SJSA1 (cell line): ENCODE measurements at regions not wholly inside any gene's neighbourhood (a gene's known extent, or its start where the extent isn't known, plus 50 kb on each side); places are given as distances from the start of the nearest gene placed in this dataset.
A peak's percentile ranks its signal among the peaks of the same experiment; 100 is the strongest.

Experiments
- DNase-seq, 2 experiments: peaks; one replicate each; pipeline ENCODE4 v3.0.0-alpha.2; 2015 to 2020; ENCODE audit warnings: low spot score in 2 of 2, low read depth in 1 of 2
- H3K27ac ChIP-seq: fragments of 250-450 bp; sonication (Bioruptor Pico); 2 replicates; pipeline ENCODE4 v1.5.1; 2020; ENCODE audit warnings: mild to moderate bottlenecking, moderate library complexity
- H3K27me3 ChIP-seq: fragments of 250-450 bp; sonication (Bioruptor Pico); replicated peaks from 2 replicates; pipeline ENCODE4 v1.5.1; 2020; ENCODE audit warnings: mild to moderate bottlenecking, moderate library complexity
- H3K36me3 ChIP-seq: fragments of 250-450 bp; sonication (Bioruptor Pico); 2 replicates; pipeline ENCODE4 v1.5.1; 2020; ENCODE audit warnings: mild to moderate bottlenecking
- H3K4me1 ChIP-seq: fragments of 250-450 bp; sonication (Bioruptor Pico); replicated peaks from 2 replicates; pipeline ENCODE4 v1.6.1; 2021; ENCODE audit warnings: mild to moderate bottlenecking
- H3K4me3 ChIP-seq: fragments of 250-450 bp; sonication (Bioruptor Pico); 2 replicates; pipeline ENCODE4 v1.5.1; 2020; ENCODE audit warnings: mild to moderate bottlenecking
- H3K9me3 ChIP-seq: fragments of 250-450 bp; sonication (Bioruptor Pico); replicated peaks from 2 replicates; pipeline ENCODE4 v1.5.1; 2020; ENCODE audit warnings: mild to moderate bottlenecking

GRCh38 chr2:145273840-145274239 is 753.9 kb upstream of the ZEB2 start:
- Histone ChIP-seq H3K4me3 (no peak overlapping the region), H3K27me3 (no peaks in the 10 kb centered on the region), H3K4me1 (no peaks in the 10 kb centered on the region), H3K9me3 (no peaks in the 10 kb centered on the region), H3K36me3 (no peaks in the 10 kb centered on the region), H3K27ac (no peak overlapping the region)
- DNase-seq = no peak

- Histone ChIP-seq H3K36me3 (no peaks in the 10 kb centered on the region), H3K27me3 (no peaks in the 10 kb centered on the region), H3K9me3 (no peaks in the 10 kb centered on the region), H3K4me3 (no peak overlapping the region), H3K4me1 (no peaks in the 10 kb centered on the region), H3K27ac (no peak overlapping the region)
- no peak for DNase-seq
Measured at GRCh38 chr2:145268931-145269330, 749.0 kb upstream of the ZEB2 start.

DNA sequence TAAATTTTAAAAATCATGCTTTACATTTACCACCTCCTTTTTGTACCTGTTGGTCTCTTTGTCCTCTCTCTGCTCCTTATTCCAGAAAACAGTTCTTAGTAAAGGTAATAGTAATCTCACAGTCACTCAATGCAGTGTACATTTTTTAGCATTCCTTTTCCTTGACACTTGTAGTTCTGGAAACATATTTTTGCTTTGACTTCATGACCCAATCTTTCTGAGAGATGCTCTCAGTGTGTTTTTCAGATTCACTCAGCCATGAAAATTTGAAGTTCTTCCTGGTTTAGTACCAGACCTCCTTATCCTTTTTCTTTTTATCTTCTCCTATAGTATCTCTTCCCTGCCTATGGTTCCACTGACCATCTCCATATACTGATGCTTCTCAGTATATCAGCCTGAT is 747.5 kb upstream of the ZEB2 start:
- no peak for DNase-seq
- no peaks in the 10 kb centered on the region for H3K4me1 ChIP-seq
- H3K9me3 ChIP-seq = no peaks in the 10 kb centered on the region
- H3K4me3 ChIP-seq = no peak overlapping the region
- no peaks in the 10 kb centered on the region for H3K36me3 ChIP-seq
- no peaks in the 10 kb centered on the region for H3K27me3 ChIP-seq
- no peak overlapping the region for H3K27ac ChIP-seq

DNA sequence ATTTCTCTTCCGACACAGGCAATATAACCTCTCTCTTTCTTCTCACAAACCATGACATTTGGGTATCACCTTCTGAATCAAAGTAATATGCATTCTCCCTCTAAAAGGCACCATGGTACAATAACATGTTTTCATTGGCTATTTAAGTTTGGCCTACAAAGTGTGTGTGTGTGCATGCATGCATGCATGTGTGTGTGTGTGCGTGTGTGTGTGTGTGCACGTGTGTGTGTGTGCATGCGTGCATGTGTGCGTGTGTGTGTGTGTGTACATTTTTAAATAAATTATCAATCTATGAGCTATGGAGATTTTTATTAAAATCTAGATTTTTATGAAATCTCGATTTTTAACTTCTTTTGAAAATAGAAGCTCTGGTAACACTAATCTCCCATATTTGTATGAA is 745.3 kb upstream of the ZEB2 start:
- no peak overlapping the region for H3K27ac ChIP-seq
- H3K9me3 ChIP-seq = no peaks in the 10 kb centered on the region
- H3K4me1 ChIP-seq = no peaks in the 10 kb centered on the region
- H3K27me3 ChIP-seq = no peaks in the 10 kb centered on the region
- DNase-seq = no peak
- no peaks in the 10 kb centered on the region for H3K36me3 ChIP-seq
- no peak overlapping the region for H3K4me3 ChIP-seq

GRCh38 chr2:145260674-145261073 is 740.8 kb upstream of the ZEB2 start:
- Histone ChIP-seq H3K36me3 (no peaks in the 10 kb centered on the region), H3K27ac (no peak overlapping the region), H3K27me3 (no peaks in the 10 kb centered on the region), H3K4me3 (no peak overlapping the region), H3K9me3 (no peaks in the 10 kb centered on the region), H3K4me1 (no peaks in the 10 kb centered on the region)
- no peak for DNase-seq

GRCh38 chr2:145260081-145260480 is 740.2 kb upstream of the ZEB2 start:
- H3K36me3 ChIP-seq = no peaks in the 10 kb centered on the region
- no peak overlapping the region for H3K4me3 ChIP-seq
- DNase-seq = no peak
- H3K4me1 ChIP-seq = no peaks in the 10 kb centered on the region
- no peaks in the 10 kb centered on the region for H3K27me3 ChIP-seq
- H3K27ac ChIP-seq = no peak overlapping the region
- no peaks in the 10 kb centered on the region for H3K9me3 ChIP-seq

GRCh38 chr2:145258903-145259579 is 739.1 kb upstream of the ZEB2 start:
- DNase-seq = no peak
- no peak overlapping the region for H3K4me3 ChIP-seq
- no peaks in the 10 kb centered on the region for H3K4me1 ChIP-seq
- H3K36me3 ChIP-seq = no peaks in the 10 kb centered on the region
- no peaks in the 10 kb centered on the region for H3K9me3 ChIP-seq
- H3K27me3 ChIP-seq = no peaks in the 10 kb centered on the region
- H3K27ac ChIP-seq = no peak overlapping the region

- H3K4me3 ChIP-seq = no peak overlapping the region
- no peaks in the 10 kb centered on the region for H3K27me3 ChIP-seq
- no peak for DNase-seq
- no peak overlapping the region for H3K27ac ChIP-seq
- H3K4me1 ChIP-seq = no peaks in the 10 kb centered on the region
- no peaks in the 10 kb centered on the region for H3K36me3 ChIP-seq
- no peaks in the 10 kb centered on the region for H3K9me3 ChIP-seq
Measured at GRCh38 chr2:145257931-145258330, 738.0 kb upstream of the ZEB2 start.

DNA sequence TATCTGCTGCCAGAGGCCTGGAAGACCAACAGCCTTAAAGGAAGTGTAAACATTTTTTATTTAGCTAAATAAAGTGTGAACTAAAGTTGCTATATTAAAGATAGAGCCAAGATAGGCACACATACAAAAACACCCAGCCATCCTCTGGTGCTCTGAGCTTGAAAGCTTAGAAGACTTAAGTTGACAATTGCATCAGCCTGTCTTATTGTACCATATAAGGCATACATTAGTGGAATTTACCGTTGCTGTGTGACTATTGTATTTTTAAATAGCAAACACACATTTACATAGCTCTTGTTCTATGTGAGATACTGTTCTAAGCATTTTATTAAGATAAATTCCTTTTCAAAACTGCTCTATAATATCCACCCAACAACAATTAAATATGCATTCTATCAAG is 736.6 kb upstream of the ZEB2 start:
- Histone ChIP-seq H3K27ac (no peak overlapping the region), H3K4me1 (no peaks in the 10 kb centered on the region), H3K9me3 (no peaks in the 10 kb centered on the region), H3K36me3 (no peaks in the 10 kb centered on the region), H3K27me3 (no peaks in the 10 kb centered on the region), H3K4me3 (no peak overlapping the region)
- DNase-seq = no peak

- no peaks in the 10 kb centered on the region for H3K4me1 ChIP-seq
- no peaks in the 10 kb centered on the region for H3K36me3 ChIP-seq
- H3K27me3 ChIP-seq = no peaks in the 10 kb centered on the region
- no peak overlapping the region for H3K27ac ChIP-seq
- no peaks in the 10 kb centered on the region for H3K9me3 ChIP-seq
- no peak for DNase-seq
- H3K4me3 ChIP-seq = no peak overlapping the region
Measured at GRCh38 chr2:145254291-145254690, 734.4 kb upstream of the ZEB2 start.

- H3K27me3 ChIP-seq = no peaks in the 10 kb centered on the region
- no peak for DNase-seq
- H3K4me3 ChIP-seq = no peak overlapping the region
- no peaks in the 10 kb centered on the region for H3K36me3 ChIP-seq
- H3K4me1 ChIP-seq = no peaks in the 10 kb centered on the region
- H3K9me3 ChIP-seq = no peaks in the 10 kb centered on the region
- H3K27ac ChIP-seq = no peak overlapping the region
Measured at GRCh38 chr2:145253492-145253891, 733.6 kb upstream of the ZEB2 start.

GRCh38 chr2:145245268-145245870 is 725.5 kb upstream of the ZEB2 start:
- no peaks in the 10 kb centered on the region for H3K36me3 ChIP-seq
- H3K27me3 ChIP-seq = no peaks in the 10 kb centered on the region
- DNase-seq = no peak
- H3K4me1 ChIP-seq = no peaks in the 10 kb centered on the region
- H3K27ac ChIP-seq = no peak overlapping the region
- no peak overlapping the region for H3K4me3 ChIP-seq
- no peaks in the 10 kb centered on the region for H3K9me3 ChIP-seq

DNA sequence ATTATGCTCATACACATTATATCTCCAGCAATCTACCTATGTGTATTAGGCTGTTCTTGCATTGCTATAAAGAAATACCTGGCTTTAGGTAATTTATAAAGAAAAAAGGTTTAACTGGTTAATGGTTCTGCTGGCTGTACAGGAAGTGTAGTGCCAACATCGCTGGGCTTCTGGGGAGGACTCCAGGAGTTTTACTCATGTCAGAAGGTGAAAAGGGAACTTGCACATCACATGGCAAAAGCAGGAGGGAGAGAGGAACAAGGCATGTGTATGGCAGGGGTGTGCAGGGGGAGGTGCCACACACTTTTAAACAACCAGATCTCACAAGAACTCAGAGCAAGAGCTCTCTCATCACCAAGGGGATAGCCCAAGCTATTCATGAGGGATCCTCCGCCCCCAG is 715.4 kb upstream of the ZEB2 start:
- peaks cover 12% of the 10 kb centered on the region for H3K4me1 ChIP-seq
- H3K27ac ChIP-seq = no peak overlapping the region
- no peaks in the 10 kb centered on the region for H3K27me3 ChIP-seq
- H3K9me3 ChIP-seq = no peaks in the 10 kb centered on the region
- no peak for DNase-seq
- no peak overlapping the region for H3K4me3 ChIP-seq
- no peaks in the 10 kb centered on the region for H3K36me3 ChIP-seq

- H3K9me3 ChIP-seq = no peaks in the 10 kb centered on the region
- peak in 1 of 2 experiments; percentile 64 for DNase-seq
- no peaks in the 10 kb centered on the region for H3K36me3 ChIP-seq
- H3K4me3 ChIP-seq = no peak overlapping the region
- peak overlapping the region; percentile 71 for H3K27ac ChIP-seq
- H3K4me1 ChIP-seq = peaks cover 17% of the 10 kb centered on the region
- H3K27me3 ChIP-seq = no peaks in the 10 kb centered on the region
Measured at GRCh38 chr2:145230546-145230945, 710.6 kb upstream of the ZEB2 start.

GRCh38 chr2:145228506-145228905 is 708.6 kb upstream of the ZEB2 start:
- no peak for DNase-seq
- Histone ChIP-seq H3K36me3 (no peaks in the 10 kb centered on the region), H3K4me1 (peaks cover 17% of the 10 kb centered on the region), H3K9me3 (no peaks in the 10 kb centered on the region), H3K27ac (no peak overlapping the region), H3K27me3 (no peaks in the 10 kb centered on the region), H3K4me3 (no peak overlapping the region)
